Heart left ventricle (tissue), 13 donors: ENCODE measurements at regions not wholly inside any gene's neighbourhood (a gene's known extent, or its start where the extent isn't known, plus 50 kb on each side); places are given as distances from the start of the nearest gene placed in this dataset.

Experiments
- CTCF ChIP-seq, 12 donors: fragments of 200-600 bp; sonication (generic) in 4 of 12; IDR thresholded peaks; one replicate each; pipeline versions ENCODE4 v1.5.0 to v1.8.0; 2018 to 2022; ENCODE audit warnings: antibody characterized with exemption in 12 of 12, mild to moderate bottlenecking in 5 of 12
- POLR2A ChIP-seq, 2 donors: fragments of 450-650 bp; IDR thresholded peaks; one replicate each; pipeline ENCODE4 v1.6.1; 2017; ENCODE audit warnings: antibody characterized with exemption in 2 of 2, mild to moderate bottlenecking in 2 of 2, moderate library complexity in 2 of 2
- donor health status: ischemic (EF 13 %, LVEDD 7.1; RV severe dilation, severe dysfunction).
- donor health status: DM: no; HTN: yes; CAD: no.
- donor health status: DM: no; HTN: no; CAD: no.
- donor health status: ischemic (EF 25% LVEDD 6.9; RV normal size, moderate dysfunction).
- donor health status: ischemic (EF 25% LVEDD 5.7; RV mildly dilated, moderate dysfunction).
- donor health status: ischemic (EF 35%, LVEDD 5.7; RV mildly dilated, moderate dysfunction).
- donor health status: nonischemic (EF 11% LVEDD 7.7; RV severe dilation, severe dysfunction).
- donor health status: DM: yes; HTN: yes; CAD: no.
- donor health status: PGD.
- donor health status: ischemic (EF 29% LVEDD 5.4; RV normal size, mild dysfunction).
- donor health status: nonischemic (EF 23%, LVEDD 6.1; RV moderate dilation, normal function).

GRCh38 chr5:9932770-9933169 is 302.6 kb upstream of the TAS2R1 start:
- TF ChIP-seq CTCF (IDR thresholded peaks at IDR 0.05) (no peak), POLR2A (IDR thresholded peaks at IDR 0.05) (no peak)
